NAMALWA (cell line): ENCODE measurements at regions not wholly inside any gene's neighbourhood (a gene's known extent, or its start where the extent isn't known, plus 50 kb on each side); places are given as distances from the start of the nearest gene placed in this dataset.

Experiments used
- DNase-seq: peaks from one replicate; pipeline ENCODE4 v3.0.0-alpha.2; 2015; ENCODE audit warnings: low spot score

DNA sequence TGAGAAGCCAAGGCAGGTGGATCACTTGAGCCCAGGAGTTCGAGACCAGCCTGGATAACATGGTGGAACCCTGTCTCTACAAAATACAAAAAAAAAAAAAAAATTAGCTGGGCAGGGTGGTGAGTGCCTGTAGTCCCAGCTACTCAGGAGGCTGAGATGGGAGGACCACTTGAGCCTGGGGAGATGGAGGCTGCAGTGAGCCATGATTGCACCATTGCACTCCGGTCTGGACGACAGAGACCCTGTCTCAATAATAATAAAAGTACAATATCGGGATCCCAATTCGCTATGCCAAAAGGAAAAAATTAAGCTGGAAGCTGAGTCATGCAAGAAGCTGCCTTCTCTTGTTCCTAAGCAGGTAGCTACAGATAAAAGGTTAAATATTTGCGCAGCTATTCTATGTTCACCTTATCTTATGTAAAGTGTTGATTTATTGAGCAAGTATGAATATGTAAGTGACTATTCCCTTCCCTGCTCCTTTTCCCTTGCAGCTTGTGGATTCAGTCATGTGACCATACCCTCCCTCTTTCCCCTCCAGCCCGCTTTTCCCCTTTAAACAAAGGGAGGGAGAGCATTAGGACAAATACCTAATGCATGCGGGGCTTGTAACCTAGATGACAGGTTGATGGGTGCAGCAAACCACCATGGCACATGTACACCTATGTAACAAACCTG is 112.0 kb downstream of the LITAF start:
- DNase-seq = no peak

DNA sequence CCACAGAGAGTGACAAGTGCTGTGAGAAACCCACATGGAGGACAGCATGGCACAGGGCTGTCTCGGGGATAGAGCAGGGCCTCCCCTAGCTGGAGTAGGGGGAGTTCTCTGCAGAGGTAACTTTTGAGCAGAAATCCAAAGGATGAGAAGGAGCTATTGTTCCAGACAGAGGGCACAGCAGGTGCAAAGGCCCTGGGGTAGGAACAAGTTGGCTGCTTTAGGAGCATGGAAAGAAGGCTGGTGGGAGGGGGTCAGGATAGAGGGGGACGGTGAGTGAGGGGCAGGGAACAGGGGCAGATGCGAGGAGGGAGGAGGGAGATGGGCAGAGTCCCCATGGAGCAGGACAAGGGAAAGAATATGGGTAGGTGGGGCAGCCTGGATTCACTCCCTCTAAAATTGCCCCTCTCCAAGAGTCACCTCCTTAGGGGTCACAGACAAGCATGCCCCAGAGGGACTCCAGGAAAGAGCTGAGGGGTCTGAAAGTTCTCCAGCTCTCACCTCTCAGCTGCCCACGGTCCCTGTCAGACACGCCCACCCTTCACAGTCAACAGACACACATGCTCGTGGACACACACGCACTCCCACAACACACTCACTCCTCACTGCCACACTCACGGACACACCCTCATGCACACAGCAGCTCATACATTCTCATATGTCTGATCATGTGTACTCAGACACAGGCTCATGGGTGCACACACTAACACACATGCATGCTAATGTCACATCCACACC is 110.7 kb downstream of the LITAF start:
- no peak for DNase-seq

DNA sequence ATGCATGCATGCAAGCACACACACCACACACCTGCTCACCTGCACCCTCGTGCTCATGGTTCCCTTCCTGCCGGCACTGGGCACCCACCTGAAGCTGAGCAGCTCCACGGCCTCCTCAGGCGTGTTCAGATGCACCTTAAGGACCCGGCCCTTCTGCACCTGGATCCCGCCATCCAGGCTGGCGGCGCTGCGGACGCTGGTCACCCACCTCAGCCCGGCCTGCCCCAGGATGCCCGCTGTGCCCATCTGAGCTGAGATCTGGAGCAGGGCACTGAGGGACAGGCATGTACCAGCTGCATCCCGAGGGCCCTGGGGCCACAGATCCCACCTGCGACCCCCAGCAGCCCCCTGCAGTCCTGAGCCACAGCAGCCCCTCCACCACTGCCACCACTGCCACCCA is 110.0 kb downstream of the LITAF start:
- no peak for DNase-seq

DNA sequence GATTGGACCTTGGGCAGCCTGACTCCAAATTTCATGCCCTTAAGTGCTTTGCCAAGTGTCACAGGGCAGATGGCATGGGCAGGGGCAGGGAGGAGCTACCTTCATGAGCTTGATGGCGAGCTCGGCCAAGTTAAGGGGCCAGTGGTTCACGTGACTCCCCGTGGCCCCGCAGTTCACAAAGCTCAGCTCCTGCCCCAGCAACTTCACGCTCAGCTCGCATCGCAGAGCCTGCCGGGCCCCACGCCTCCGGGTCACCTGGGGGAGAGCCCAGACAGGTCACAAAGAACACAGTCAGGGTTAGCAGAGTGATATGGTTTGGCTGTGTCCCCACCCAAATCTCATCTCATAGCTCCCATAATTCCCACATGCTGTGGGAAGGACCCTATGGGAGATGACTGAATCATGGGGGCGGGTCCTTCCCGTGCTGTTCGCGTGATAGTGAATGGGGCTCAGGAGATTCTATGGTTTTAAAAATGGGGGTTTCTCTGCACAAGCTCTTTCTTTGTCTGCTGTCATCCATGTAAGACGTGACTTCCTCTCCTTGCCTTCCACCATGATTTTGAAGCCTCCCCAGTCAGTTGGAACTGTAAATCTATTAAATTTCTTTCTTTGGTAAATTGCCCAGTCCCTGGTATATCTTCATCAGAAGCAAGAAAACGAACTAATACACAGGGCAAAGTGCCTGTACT is 108.1 kb downstream of the LITAF start:
- no peak for DNase-seq

DNA sequence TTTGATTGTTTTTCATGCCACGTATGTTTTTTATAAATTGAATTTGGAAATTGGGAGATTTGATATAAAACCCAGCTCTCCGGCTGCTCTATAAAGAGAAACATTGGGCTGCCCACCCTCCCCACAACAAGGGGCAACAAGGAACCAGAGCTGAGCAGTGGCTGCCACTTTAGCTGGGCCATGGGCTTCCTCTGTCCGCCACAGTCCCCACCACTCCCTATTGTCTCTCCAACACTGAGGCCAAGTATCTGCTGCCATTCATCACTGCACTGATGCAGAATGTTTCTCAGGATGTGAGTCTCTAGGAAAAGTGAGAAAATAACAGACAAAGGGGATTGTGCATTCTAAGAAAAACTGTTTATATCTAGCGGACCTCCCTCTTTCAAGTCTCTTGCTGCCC is 106.8 kb downstream of the LITAF start:
- DNase-seq = no peak

DNA sequence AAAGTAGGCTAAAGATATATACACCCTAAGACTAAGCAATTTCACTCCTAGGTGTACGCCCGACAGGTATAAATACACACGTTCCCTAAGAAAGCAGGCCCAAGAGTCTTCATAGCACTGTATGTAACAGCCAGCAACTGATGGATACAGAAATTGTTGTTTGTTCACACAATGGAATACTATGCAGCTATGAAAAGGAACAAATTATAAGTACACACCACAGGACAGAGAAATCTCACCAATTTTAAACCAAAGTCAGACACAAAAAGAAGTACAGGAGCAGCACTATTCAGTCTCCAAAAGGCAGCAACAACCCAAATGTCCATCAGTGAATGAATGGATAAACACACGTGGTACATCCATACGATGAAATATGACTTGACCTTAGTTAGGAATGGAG is 106.1 kb downstream of the LITAF start:
- DNase-seq = no peak

DNA sequence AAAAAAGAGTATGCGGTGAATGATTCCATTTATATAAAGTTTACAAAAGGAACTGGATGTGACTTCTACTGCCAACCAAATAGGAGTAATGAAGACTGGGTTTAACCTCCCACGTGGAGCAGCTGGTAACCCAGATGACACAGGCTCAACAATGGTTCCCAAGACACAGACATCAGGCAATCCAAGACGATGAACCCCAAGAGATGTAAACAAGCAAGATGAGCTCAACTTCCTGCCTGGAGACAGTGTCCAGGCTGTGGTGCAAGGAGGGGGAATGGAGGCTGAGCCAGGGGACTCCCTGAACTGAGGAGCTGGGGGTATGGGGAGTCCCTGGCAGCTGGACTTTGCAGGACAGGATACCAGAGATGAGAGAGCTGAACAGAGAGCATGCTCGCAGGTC is 104.7 kb downstream of the LITAF start:
- DNase-seq = no peak

DNA sequence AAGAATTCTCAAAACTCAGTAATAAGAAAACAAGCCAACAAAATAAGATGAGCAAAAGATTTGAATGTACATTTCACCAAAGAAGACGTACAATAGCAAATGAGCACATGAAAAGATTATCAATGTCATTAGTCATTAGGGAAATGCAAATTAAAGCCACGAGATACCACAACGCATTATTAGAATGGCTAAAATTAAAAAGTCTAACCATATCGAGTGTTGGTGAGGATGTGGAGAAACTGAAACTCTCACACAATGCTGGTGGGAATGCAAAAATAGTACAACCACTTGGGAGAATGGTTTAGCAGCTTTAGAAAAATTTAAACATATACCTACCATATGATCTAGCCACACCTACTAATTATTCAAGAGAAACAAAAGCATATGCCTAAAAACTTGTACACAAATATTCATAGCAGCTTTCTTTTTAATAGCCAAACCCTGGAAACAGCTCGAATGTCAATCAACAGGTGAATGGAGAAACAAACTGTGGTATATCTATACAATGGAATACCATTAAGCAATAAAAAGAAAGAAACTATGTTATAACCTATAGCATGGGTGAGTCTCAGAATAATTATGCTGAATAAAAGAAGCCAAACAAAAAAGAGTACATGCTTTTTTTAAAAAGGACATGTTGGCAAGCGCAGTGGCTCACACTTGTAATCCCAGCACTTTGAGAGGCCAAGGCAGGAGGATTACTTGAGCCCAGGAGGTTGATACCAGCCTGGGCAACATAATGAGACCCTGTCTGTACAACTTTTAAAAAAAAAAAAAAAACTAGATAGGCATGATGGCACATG is 103.6 kb downstream of the LITAF start:
- no peak for DNase-seq

DNA sequence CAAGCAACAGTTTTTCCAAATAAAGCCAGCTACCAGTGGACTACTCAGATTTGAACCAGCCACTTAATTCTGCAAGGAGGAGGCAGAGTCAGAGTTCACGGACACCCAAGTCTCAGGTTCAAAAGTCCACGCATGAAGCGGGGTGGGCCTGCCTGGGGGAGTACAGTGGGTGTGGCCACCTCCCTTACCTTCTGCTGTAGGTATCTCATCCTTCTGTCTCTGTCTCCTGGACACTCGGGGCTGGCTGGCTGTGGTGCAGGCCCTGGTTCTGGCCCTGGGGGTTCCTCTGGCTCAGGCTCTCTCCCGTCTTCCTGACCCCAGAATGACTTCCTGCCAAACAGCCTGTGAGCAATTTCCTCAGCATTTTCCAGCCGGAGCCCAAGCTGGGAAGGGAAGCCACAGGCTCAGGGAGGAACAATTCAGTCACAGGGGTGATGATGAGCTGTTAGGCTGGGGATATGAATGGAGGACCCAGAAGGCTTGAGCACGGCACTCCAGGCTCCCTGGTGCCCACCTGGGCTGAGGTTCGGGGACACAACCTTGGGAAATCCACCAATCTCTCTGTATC is 101.9 kb downstream of the LITAF start:
- DNase-seq = no peak

DNA sequence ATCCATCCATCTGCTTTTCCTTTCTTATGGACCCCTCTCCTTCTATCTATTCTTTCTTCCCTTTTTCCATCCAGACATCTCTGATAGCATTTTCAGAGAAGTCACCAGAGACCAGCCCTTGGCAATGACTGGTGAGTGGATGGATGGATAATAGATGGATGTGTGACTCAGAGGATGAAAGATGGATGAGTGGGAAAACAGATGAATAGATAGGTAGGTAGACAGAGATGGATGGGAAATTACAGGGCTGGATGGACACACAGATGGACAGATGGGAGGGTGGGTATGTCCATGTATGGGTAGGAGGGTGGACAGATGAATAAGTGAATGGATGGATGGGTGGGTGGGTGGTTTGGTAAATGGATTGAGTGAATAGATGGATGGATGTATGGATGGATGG is 101.0 kb downstream of the LITAF start:
- no peak for DNase-seq

DNA sequence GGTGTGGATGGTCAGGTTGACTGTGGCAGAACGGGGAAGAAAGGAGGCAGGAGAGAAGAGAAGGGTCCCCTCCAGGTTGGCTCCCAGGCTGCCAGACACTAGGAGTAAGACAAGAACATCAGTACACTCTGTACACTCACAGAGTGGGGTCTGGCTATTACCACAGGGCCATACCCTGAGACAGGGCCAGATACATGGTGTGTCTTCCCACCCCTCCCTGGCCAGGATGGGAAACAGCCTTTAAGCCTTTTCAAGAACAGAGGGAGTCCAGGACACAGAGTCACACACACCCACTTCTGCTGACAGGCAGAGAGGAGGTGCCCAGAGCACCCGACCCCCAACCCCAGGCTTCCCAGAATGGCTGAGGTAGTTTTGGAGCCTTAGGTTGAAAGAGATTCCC is 99.4 kb downstream of the LITAF start:
- no peak for DNase-seq

DNA sequence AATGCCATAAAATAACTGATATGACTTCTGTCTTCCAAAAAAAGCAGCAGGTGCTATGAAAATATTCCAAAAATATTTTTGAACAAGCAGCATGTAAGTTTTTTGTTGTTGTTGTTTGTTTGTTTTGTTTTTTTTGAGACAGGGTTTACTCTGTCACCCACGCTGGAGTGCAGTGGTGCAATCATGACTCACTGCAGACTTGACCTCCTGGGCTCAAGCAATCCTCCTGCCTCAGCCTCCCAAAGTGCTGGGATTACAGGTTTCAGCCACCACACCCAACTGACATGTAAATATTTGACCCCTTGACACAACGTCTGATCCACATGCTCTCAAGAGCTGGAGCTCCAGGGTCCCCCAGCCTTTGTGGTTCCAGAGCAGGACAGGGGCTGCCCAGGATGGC is 98.4 kb downstream of the LITAF start:
- DNase-seq = no peak

DNA sequence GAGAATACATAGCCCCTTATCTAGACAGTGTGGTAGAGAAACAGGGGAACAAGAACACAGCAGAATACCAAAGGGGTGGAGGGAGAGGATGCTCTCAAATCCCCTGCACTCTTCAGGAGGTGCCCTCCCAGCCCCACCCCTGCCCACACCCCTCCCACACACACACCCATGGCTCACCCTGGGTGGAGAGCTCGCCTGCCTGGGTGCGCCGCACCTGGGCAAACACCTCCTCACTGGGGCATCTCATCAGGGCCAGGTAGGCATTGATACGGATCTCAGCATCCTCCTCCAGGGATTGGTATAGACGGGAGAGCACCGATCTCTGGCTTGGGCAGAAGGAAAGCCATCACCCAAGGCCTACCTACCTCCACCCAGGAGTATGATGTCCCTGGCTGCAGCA is 95.2 kb downstream of the LITAF start:
- no peak for DNase-seq

DNA sequence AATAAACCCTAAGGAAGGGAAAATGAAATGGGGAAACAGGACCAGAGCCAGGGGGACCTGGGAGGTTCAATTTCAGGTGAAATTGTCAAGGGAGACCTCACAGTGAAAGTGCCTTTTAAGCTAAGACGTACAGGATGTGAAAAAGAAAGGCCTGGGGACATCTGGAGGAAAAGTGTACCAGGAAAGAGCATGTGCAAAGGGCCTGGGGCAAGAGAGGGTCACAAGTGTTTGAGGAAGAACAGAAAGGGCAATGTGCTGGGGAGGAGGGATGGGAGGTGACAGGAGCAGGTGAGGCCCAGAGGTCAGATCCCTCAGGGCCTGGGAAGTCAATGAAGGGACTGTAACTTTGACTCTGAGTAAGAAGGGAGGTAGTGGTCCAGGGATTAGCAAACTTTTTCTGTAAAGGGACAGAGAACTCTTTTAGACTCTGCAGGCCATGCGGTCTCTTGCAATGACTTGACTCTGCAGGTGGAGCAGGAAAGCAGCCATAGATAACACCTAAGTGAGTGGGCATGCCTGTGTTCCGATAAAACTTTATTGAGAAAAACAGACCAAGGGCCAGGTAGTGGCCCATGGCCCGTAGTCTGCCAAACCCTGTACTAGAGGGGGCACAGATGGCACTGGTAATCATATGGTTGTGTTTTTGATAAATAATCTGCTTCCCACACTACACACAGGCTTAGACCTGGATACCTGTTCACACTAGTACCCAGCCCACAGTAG is 93.8 kb downstream of the LITAF start:
- DNase-seq = no peak

DNA sequence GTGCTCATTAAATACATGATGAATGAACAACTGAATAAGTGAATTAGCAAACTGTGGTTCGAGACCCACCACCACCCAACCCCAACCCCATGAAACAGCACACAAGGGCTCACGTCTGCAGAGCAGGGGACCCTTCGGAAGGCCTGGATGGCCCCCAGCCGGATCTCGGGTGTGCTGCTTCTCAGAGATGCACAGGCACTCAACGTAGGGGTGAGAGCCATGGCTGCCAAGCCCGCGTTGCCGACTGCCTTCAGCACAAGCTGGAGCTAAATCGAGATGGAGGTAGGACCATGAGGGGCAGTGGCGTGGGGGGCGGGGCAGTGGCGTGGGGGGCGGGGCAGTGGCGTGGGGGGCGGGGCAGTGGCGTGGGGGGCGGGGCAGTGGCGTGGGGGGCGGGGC is 93.2 kb downstream of the LITAF start:
- no peak for DNase-seq

DNA sequence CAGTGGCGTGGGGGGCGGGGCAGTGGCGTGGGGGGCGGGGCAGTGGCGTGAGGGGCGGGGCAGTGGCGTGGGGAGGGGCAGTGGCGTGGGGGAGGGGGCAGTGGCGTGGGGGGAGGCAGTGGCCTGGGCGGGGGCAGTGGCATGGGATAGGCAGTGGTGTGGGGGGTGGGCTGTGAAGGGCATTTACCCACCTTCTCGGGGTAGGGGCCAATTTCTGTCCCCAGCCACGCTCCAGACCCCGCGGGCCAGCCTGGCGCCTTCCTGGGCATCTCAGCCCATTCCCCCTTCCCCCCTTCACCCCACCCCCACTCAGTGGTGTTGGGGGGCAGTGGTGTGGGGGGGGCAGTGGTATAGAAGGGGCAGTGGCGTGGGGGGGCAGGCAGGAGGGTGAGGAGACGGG is 92.7 kb downstream of the LITAF start:
- no peak for DNase-seq

DNA sequence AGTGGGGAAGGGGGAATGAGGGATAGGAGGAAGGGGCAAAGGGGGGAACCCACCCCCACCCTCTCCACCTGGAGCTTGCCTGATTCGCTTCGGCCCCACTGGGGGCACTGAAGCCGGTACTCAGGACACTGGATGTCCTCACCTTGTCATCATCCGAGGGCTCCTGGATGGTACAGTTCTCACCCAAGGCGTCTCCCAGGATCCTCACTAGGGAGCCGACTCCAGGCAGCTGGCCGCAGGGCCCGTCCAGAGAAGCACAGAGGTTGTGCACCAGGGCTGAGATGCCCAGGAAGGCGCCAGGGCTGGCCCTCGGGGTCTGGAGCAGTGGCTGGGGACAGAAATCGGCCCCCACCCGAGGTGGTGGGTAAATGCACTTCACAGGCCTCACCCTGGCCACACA is 92.3 kb downstream of the LITAF start:
- no peak for DNase-seq

DNA sequence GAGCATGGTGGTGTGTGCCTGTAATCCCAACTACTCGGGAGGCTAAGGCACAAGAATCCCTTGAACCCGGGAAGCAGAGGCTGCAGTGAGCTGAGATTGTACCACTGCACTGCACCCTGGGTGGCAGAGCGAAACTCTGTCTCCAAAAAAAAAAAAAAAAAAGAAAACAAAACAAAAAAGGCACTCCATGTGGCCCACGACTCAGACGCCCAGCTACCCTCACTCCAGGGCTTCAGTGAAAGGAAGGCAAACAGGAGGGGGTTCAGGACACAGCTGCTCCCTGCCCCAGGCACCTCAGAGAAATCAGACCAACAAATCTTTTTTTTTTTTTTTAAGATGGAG is 91.7 kb downstream of the LITAF start:
- no peak for DNase-seq
